Caco-2 (cell line): ENCODE measurements at regions not wholly inside any gene's neighbourhood (a gene's known extent, or its start where the extent isn't known, plus 50 kb on each side); places are given as distances from the start of the nearest gene placed in this dataset.
A peak's percentile ranks its signal among the peaks of the same experiment; 100 is the strongest.

Source experiments
- BruUV-seq: library from RNA; stranded (reverse); fragments of 400-500 nt; replicated peaks from 2 replicates; lab custom pipeline; 2021; lab: Mats Ljungman, UMichigan
- CTCF ChIA-PET: fragments of 300-600 bp; sonication (Branson Sonifier 250); formaldehyde crosslinking; loops from one replicate; lab custom pipeline; 2022; ENCODE audit warnings: antibody characterized with exemption; lab: Charles Lee
- POLR2A ChIA-PET: fragments of 300-600 bp; sonication (Branson Sonifier 250); formaldehyde crosslinking; loops from one replicate; lab custom pipeline; 2022; ENCODE audit warnings: antibody characterized with exemption; lab: Charles Lee
- DNase-seq, 2 experiments: peaks; one replicate each; pipeline versions ENCODE4 v3.0.0 to v3.0.0-alpha.2; 2020 to 2022
- H3K27me3 ChIP-seq: replicated peaks from 2 replicates; pipeline ENCODE4 v1.6.0; 2011; ENCODE audit warnings: low read length; ENCODE audit not compliant: control insufficient read depth, insufficient read depth
- H3K36me3 ChIP-seq: 2 replicates; pipeline ENCODE4 v1.5.1; 2011; ENCODE audit warnings: low read length; ENCODE audit not compliant: control insufficient read depth, insufficient read depth
- H3K4me1 ChIP-seq: fragments of 250-450 bp; sonication (Bioruptor Pico); 2 replicates; pipeline ENCODE4 v1.5.1; 2020; ENCODE audit warnings: mild to moderate bottlenecking
- H3K4me3 ChIP-seq: 2 replicates; pipeline ENCODE4 v1.5.1; 2011; ENCODE audit warnings: low read depth, mild to moderate bottlenecking, control low read depth, low read length
- H3K9me3 ChIP-seq: fragments of 250-450 bp; sonication (Bioruptor Pico); 2 replicates; pipeline ENCODE4 v1.5.1; 2020; ENCODE audit warnings: mild to moderate bottlenecking, moderate library complexity
- H3K27ac Mint-ChIP-seq: one replicate; pipeline ENCODE4 v1.8.0; 2022; ENCODE audit warnings: mixed read lengths; ENCODE audit not compliant: unreplicated experiment
- H3K27me3 Mint-ChIP-seq: one replicate; pipeline ENCODE4 v1.8.0; 2022; ENCODE audit warnings: mixed read lengths; ENCODE audit not compliant: insufficient read depth, unreplicated experiment
- H3K36me3 Mint-ChIP-seq: one replicate; pipeline ENCODE4 v1.8.0; 2022; ENCODE audit warnings: mild to moderate bottlenecking, mixed read lengths; ENCODE audit not compliant: insufficient read depth, unreplicated experiment
- H3K4me1 Mint-ChIP-seq: one replicate; pipeline ENCODE4 v1.8.0; 2022; ENCODE audit warnings: low read depth, mixed read lengths; ENCODE audit not compliant: unreplicated experiment
- H3K4me3 Mint-ChIP-seq: one replicate; pipeline ENCODE4 v1.8.0; 2022; ENCODE audit warnings: mild to moderate bottlenecking, moderate library complexity, mixed read lengths; ENCODE audit not compliant: unreplicated experiment
- H3K9me3 Mint-ChIP-seq: one replicate; pipeline ENCODE4 v1.8.0; 2022; ENCODE audit warnings: mixed read lengths; ENCODE audit not compliant: unreplicated experiment
- intact Hi-C: fragments of 100-400 bp; cut with micrococcal nuclease; formaldehyde crosslinking; loops from one replicate; pipeline ENCODE4 v1.10.0; 2022; ENCODE audit not compliant: unreplicated experiment
- TF ChIP-seq, protein P1 (sequence below), 2 experiments: fragments of 200-600 bp in 1 of 2; IDR thresholded peaks; 1 replicate in 1 of 2; 2 replicates in 1 of 2; pipeline versions ENCODE4 v1.5.1 to v1.8.0; 2011 to 2022; ENCODE audit warnings: antibody characterized with exemption in 1 of 2, control low read depth in 1 of 2, inconsistent platforms in 1 of 2, low read depth in 1 of 2, low read length in 1 of 2, mild to moderate bottlenecking in 1 of 2, moderate library complexity in 1 of 2; ENCODE audit not compliant: insufficient read depth in 1 of 2, severe bottlenecking in 1 of 2, unreplicated experiment in 1 of 2

DNA sequence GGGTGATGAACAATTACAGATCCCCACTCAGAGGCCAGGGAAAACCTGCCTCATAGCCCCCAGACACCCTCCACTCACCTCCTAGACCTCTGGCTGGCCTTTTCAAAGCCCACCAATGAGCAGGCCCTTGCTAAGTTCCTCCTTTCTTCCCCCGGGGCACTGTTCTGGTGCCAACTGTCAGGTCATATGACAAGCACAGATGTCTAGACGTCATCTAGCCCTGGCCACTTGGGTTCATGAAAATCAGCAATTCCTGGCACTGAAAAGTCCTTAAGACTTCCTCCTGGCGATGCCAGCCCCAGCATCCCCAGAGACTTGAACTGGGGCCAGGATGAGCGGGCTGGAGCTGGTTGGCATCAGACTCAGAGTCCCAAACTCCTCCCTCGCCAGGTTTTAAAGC lies 115.6 kb upstream of the NALF2 start:
- no peaks in the 10 kb centered on the region for H3K9me3 Mint-ChIP-seq
- no peaks in the 10 kb centered on the region for H3K36me3 ChIP-seq
- TF ChIP-seq, protein P1, sequence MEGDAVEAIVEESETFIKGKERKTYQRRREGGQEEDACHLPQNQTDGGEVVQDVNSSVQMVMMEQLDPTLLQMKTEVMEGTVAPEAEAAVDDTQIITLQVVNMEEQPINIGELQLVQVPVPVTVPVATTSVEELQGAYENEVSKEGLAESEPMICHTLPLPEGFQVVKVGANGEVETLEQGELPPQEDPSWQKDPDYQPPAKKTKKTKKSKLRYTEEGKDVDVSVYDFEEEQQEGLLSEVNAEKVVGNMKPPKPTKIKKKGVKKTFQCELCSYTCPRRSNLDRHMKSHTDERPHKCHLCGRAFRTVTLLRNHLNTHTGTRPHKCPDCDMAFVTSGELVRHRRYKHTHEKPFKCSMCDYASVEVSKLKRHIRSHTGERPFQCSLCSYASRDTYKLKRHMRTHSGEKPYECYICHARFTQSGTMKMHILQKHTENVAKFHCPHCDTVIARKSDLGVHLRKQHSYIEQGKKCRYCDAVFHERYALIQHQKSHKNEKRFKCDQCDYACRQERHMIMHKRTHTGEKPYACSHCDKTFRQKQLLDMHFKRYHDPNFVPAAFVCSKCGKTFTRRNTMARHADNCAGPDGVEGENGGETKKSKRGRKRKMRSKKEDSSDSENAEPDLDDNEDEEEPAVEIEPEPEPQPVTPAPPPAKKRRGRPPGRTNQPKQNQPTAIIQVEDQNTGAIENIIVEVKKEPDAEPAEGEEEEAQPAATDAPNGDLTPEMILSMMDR (IDR thresholded peaks at IDR 0.05; ENCODE audit: insufficient read depth in 1 of 2, low read depth in 1 of 2, low read length in 1 of 2, severe bottlenecking in 1 of 2, unreplicated experiment in 1 of 2) = no peak
- ChIA-PET CTCF (no interaction called here), POLR2A (no interaction called here)
- H3K4me1 Mint-ChIP-seq = no peaks in the 10 kb centered on the region
- H3K27me3 ChIP-seq = no peaks in the 10 kb centered on the region
- H3K27ac Mint-ChIP-seq = no peak overlapping the region
- H3K4me1 ChIP-seq = no peaks in the 10 kb centered on the region
- no peak overlapping the region for H3K4me3 Mint-ChIP-seq
- H3K36me3 Mint-ChIP-seq = no peaks in the 10 kb centered on the region
- no peak overlapping the region for H3K4me3 ChIP-seq
- peaks cover 6% of the 10 kb centered on the region for H3K27me3 Mint-ChIP-seq
- no peak for DNase-seq
- no TSS peak for BruUV-seq
- intact Hi-C loops = no loop called here
- no peaks in the 10 kb centered on the region for H3K9me3 ChIP-seq

DNA sequence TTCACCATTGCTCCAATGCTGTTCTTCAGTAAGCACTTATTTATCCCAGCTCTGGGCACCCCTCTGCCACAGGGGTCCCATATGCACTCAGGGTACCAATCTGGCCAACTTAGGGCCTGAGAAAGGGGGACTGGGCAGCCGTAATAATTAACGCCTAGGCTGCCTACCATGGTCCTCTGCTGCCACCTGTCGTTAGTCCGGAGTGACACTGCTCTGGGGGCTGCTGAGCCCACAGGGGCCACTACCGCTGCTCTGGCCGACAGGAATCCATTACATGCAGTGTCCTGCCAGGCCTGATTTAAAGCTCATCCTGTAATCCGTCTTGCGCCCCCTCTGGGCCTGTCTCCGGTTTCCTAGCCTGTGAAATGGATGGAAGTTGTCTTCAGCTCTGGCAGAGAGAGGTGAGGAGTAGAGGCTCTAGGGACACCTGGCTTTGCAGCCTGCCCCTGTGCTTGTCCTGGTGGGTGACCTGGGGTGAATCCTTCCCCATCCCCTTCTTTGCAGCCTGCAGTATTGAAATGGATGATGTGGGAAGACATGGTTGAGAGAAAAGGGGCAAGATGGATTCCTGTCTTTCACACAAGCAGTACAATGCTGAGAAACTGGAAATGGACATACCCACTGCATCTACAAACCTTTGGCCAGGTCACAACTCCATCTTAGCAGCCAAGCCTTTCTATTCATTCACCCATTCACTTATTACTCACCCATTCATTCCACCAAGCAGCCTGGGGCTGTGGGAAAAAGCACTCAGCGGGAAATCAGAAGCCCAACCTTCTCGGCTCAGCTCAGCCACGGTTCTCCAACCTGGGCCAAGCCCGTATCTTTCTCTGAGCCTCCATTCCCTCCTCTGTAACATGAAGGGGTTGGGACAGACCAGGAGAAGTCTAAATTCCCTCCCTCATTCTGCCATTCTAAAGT lies 116.3 kb upstream of the NALF2 start:
- H3K9me3 ChIP-seq = no peaks in the 10 kb centered on the region
- peak; percentile 56 to 66 for DNase-seq
- H3K27me3 Mint-ChIP-seq = peaks cover 6% of the 10 kb centered on the region
- ChIA-PET POLR2A (no interaction called here), CTCF (interaction anchor here (0.6 to 1.8 kb wide), 3 partner anchors 559 to 565 kb away, joined by 3 to 10 read pairs (median 4); partner anchors contain the start of gene EFNB1)
- no peaks in the 10 kb centered on the region for H3K4me1 Mint-ChIP-seq
- H3K9me3 Mint-ChIP-seq = no peaks in the 10 kb centered on the region
- no TSS peak for BruUV-seq
- H3K4me1 ChIP-seq = no peaks in the 10 kb centered on the region
- intact Hi-C loops = loop anchor here (1.0 kb wide), 2 partner anchors 166 to 560 kb away; no protein-coding TSS in a partner anchor
- no peak overlapping the region for H3K4me3 ChIP-seq
- no peak overlapping the region for H3K27ac Mint-ChIP-seq
- TF ChIP-seq, protein P1 (IDR thresholded peaks at IDR 0.05; ENCODE audit: insufficient read depth in 1 of 2, low read depth in 1 of 2, low read length in 1 of 2, severe bottlenecking in 1 of 2, unreplicated experiment in 1 of 2) = peak; percentile 63 to 68
- no peak overlapping the region for H3K4me3 Mint-ChIP-seq
- H3K36me3 ChIP-seq = no peaks in the 10 kb centered on the region
- no peaks in the 10 kb centered on the region for H3K27me3 ChIP-seq
- no peaks in the 10 kb centered on the region for H3K36me3 Mint-ChIP-seq

DNA sequence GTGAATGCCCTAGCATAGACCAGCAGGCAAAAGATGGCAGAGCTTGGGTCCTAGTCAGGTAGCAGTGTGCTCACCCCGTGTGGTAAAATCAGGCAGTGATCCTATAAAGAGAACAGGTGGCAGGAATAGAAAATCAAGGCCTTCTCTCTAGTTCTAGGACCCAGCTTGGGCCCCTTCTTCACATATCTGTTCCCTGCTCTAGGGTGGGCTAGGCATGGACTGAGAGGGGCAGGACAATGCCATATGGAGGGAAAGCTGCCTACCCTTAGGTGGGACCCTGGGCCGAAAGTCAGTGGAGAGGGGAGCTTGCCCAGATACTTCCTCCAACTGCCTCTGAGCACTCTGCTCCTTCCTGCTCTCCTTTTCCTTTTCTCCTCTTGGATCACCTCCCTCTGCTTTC lies 117.4 kb upstream of the NALF2 start:
- no peaks in the 10 kb centered on the region for H3K36me3 ChIP-seq
- Mint-ChIP-seq H3K9me3 (no peaks in the 10 kb centered on the region), H3K36me3 (no peaks in the 10 kb centered on the region), H3K4me3 (no peak overlapping the region), H3K27me3 (peaks cover 6% of the 10 kb centered on the region), H3K4me1 (no peaks in the 10 kb centered on the region), H3K27ac (no peak overlapping the region)
- H3K4me3 ChIP-seq = no peak overlapping the region
- ChIA-PET POLR2A (no interaction called here), CTCF (interaction anchor here (0.6 to 1.8 kb wide), 2 partner anchors 558 to 564 kb away, joined by 3 to 10 read pairs; partner anchors contain the start of gene EFNB1)
- no peaks in the 10 kb centered on the region for H3K27me3 ChIP-seq
- DNase-seq = no peak
- H3K9me3 ChIP-seq = no peaks in the 10 kb centered on the region
- intact Hi-C loops = loop anchor here (1.0 kb wide), 2 partner anchors 164 to 558 kb away; no protein-coding TSS in a partner anchor
- BruUV-seq = no TSS peak
- H3K4me1 ChIP-seq = no peaks in the 10 kb centered on the region
- TF ChIP-seq, protein P1 (IDR thresholded peaks at IDR 0.05; ENCODE audit: insufficient read depth in 1 of 2, low read depth in 1 of 2, low read length in 1 of 2, severe bottlenecking in 1 of 2, unreplicated experiment in 1 of 2) = no peak
